IPS-18c (cell line): ENCODE measurements at regions not wholly inside any gene's neighbourhood (a gene's known extent, or its start where the extent isn't known, plus 50 kb on each side); places are given as distances from the start of the nearest gene placed in this dataset.
"Not testable (repeated sequence)": the region's sequence is repeated elsewhere in the genome, so short reads cannot be mapped to it uniquely, and the experiment has no call there.

Experiments
- H3K4me3 ChIP-seq: 2 replicates; pipeline ENCODE4 v1.7.0; 2013; ENCODE audit warnings: low read depth, mild to moderate bottlenecking, low read length, moderate library complexity; ENCODE audit not compliant: insufficient read depth
- H3K9me3 ChIP-seq: one replicate; pipeline ENCODE4 v1.6.1; 2013; ENCODE audit warnings: mild to moderate bottlenecking, low read length, moderate library complexity; ENCODE audit not compliant: control insufficient read depth, insufficient read depth

- H3K9me3 ChIP-seq, H3K4me3 ChIP-seq: not testable (repeated sequence)
Measured at GRCh38 chr15:84401891-84402840, 166.6 kb downstream of the GOLGA6L4 start.

- H3K4me3 ChIP-seq, result no peak overlapping the region
- no peaks in the 10 kb centered on the region for H3K9me3 ChIP-seq
Measured at GRCh38 chr15:84402856-84403608, 167.5 kb downstream of the GOLGA6L4 start.

- not testable (repeated sequence) for H3K4me3 ChIP-seq, H3K9me3 ChIP-seq
Measured at GRCh38 chr15:84409357-84409756, 173.8 kb downstream of the GOLGA6L4 start.

- not testable (repeated sequence) for H3K9me3 ChIP-seq, H3K4me3 ChIP-seq
Measured at GRCh38 chr15:84421513-84422181, 179.2 kb upstream of the ZSCAN2 start.

- not testable (repeated sequence) for H3K9me3 ChIP-seq, H3K4me3 ChIP-seq
Measured at GRCh38 chr15:84425327-84425726, 175.5 kb upstream of the ZSCAN2 start.

- not testable (repeated sequence) for H3K9me3 ChIP-seq, H3K4me3 ChIP-seq
Measured at GRCh38 chr15:84473305-84473877, 127.4 kb upstream of the ZSCAN2 start.

GRCh38 chr15:84476364-84477033 lies 124.3 kb upstream of the ZSCAN2 start:
- not testable (repeated sequence) for H3K9me3 ChIP-seq

GRCh38 chr15:84477550-84477949 lies 123.3 kb upstream of the ZSCAN2 start:
- H3K9me3 ChIP-seq, H3K4me3 ChIP-seq: not testable (repeated sequence)

More at GRCh38 chr15:84476364-84477033, 124.3 kb upstream of the ZSCAN2 start:
- not testable (repeated sequence) for H3K4me3 ChIP-seq

GRCh38 chr15:84480174-84480681 lies 120.6 kb upstream of the ZSCAN2 start:
- not testable (repeated sequence) for H3K4me3 ChIP-seq, H3K9me3 ChIP-seq

- H3K9me3 ChIP-seq, H3K4me3 ChIP-seq: not testable (repeated sequence)
Measured at GRCh38 chr15:84483859-84484258, 117.0 kb upstream of the ZSCAN2 start.

GRCh38 chr15:84500165-84500889 lies 100.5 kb upstream of the ZSCAN2 start:
- not testable (repeated sequence) for H3K9me3 ChIP-seq
- H3K4me3 ChIP-seq, result peak overlapping the region; percentile 34; the same call in 1 of the 2 replicates

- H3K9me3 ChIP-seq, H3K4me3 ChIP-seq: not testable (repeated sequence)
Measured at GRCh38 chr15:84503101-84503500, 97.7 kb upstream of the ZSCAN2 start.

- not testable (repeated sequence) for H3K4me3 ChIP-seq, H3K9me3 ChIP-seq
Measured at GRCh38 chr15:84505552-84505951, 95.3 kb upstream of the ZSCAN2 start.

GRCh38 chr15:84512324-84512723 lies 88.5 kb upstream of the ZSCAN2 start:
- H3K4me3 ChIP-seq, H3K9me3 ChIP-seq: not testable (repeated sequence)

- H3K4me3 ChIP-seq, H3K9me3 ChIP-seq: not testable (repeated sequence)
Measured at GRCh38 chr15:84516773-84517172, 84.0 kb upstream of the ZSCAN2 start.
